ENCODE measurements at regions not wholly inside any gene's neighbourhood (a gene's known extent, or its start where the extent isn't known, plus 50 kb on each side); places are given as distances from the start of the nearest gene placed in this dataset.

GRCh38 chr12:93300611-93301021, 77.1 kb upstream of the NUDT4 start:
- FAIRE-seq: no peak
- Histone ChIP-seq H3K9me3 (ENCODE audit: insufficient read depth in 2 of 2, low read depth in 1 of 2, low read length in 1 of 2) (no peaks in the 10 kb centered on the region), H2BK15ac (ENCODE audit: low read length) (no peak overlapping the region), H2BK12ac (ENCODE audit: low read depth, low read length) (no peak overlapping the region), H3K9ac (replicated peaks in 1 of 4; ENCODE audit: extremely low read depth in 1 of 4, low read depth in 3 of 4, low read length in 3 of 4) (no peak overlapping the region), H3K79me2 (ENCODE audit: control insufficient read depth in 1 of 2, insufficient read depth in 2 of 2, low read length in 2 of 2) (no peaks in the 10 kb centered on the region), H2BK5ac (ENCODE audit: low read depth, low read length) (no peak overlapping the region), H2BK20ac (ENCODE audit: low read length) (no peak overlapping the region), H4K20me1 (replicated peaks in 1 of 2; ENCODE audit: control insufficient read depth in 1 of 2, insufficient read depth in 2 of 2, low read length in 2 of 2) (no peaks in the 10 kb centered on the region), H4K5ac (ENCODE audit: insufficient read length, low read depth, low read length) (no peak overlapping the region), H2AK5ac (ENCODE audit: low read depth, low read length) (no peak overlapping the region), H3K4me3 (ENCODE audit: extremely low read depth in 1 of 4, insufficient read depth in 2 of 4, low read depth in 3 of 4, low read length in 4 of 4) (no peak overlapping the region), H3K56ac (replicated peaks; ENCODE audit: insufficient read length, low read depth, low read length) (no peak overlapping the region), H3K23me2 (ENCODE audit: low read depth, low read length) (no peaks in the 10 kb centered on the region), H3K79me1 (ENCODE audit: low read depth, low read length) (no peaks in the 10 kb centered on the region), H2BK120ac (replicated peaks; ENCODE audit: low read depth, low read length) (no peak overlapping the region), H4K8ac (ENCODE audit: extremely low read depth, insufficient read depth, low read length) (no peak overlapping the region), H3K4me2 (ENCODE audit: insufficient read depth in 1 of 2, low read depth in 2 of 2, low read length in 2 of 2) (no peak overlapping the region), H2AFZ (ENCODE audit: low read length) (no peak overlapping the region), H3K18ac (ENCODE audit: extremely low read depth, low read length) (no peak overlapping the region), H3K36me3 (ENCODE audit: control insufficient read depth in 2 of 4, insufficient read depth in 4 of 4, low read length in 3 of 4) (no peaks in the 10 kb centered on the region), H4K91ac (replicated peaks; ENCODE audit: insufficient read length, low read length) (no peak overlapping the region), H3K27me3 (replicated peaks in 1 of 4; ENCODE audit: control insufficient read depth in 3 of 4, extremely low read depth in 1 of 4, insufficient read depth in 3 of 4, low read length in 3 of 4) (no peaks in the 10 kb centered on the region), H3K27ac (ENCODE audit: low read depth, low read length) (no peak overlapping the region), H3K4ac (replicated peaks; ENCODE audit: insufficient read length, low read depth, low read length) (no peak overlapping the region), H3K23ac (ENCODE audit: insufficient read length) (no peak overlapping the region), H3K14ac (ENCODE audit: insufficient read length) (no peak overlapping the region), H3K4me1 (replicated peaks in 1 of 4; ENCODE audit: control insufficient read depth in 3 of 4, insufficient read depth in 4 of 4, low read length in 3 of 4) (no peaks in the 10 kb centered on the region)
- DNase-seq (ENCODE audit: low read depth in 1 of 2, low spot score in 2 of 2): no peak
- ChIA-PET POLR2A (ENCODE audit: partially characterized antibody) (interaction anchor here (0.7 kb wide), 1 partner anchor 180 kb away, joined by 3 read pairs; no protein-coding TSS in a partner anchor), CTCF (ENCODE audit: partially characterized antibody) (interaction anchor here (0.9 to 1.1 kb wide), 2 partner anchors 9 to 16 kb away, joined by 3 to 5 read pairs; no protein-coding TSS in a partner anchor)
- 77% methylated on average over 2 of the region's 2 CpGs; no CpG with 5 or more reads in 1 of the 2 experiments for WGBS, 2 experiments (ENCODE audit: extremely low coverage in 1 of 2, insufficient coverage in 1 of 2, insufficient read length in 1 of 2, insufficient replicate concordance in 2 of 2, low coverage in 1 of 2, low lambda C conversion rate in 2 of 2, missing lambda C conversion rate in 1 of 2)
- TF ChIP-seq TCF12 (IDR thresholded peaks at IDR 0.05; ENCODE audit: low read depth, low read length) (no peak), EGR1 (IDR thresholded peaks at IDR 0.05; ENCODE audit: borderline replicate concordance, low read depth, low read length) (no peak), FOSL1 (IDR thresholded peaks at IDR 0.05; ENCODE audit: insufficient read depth, low read depth, low read length) (no peak), E2F6 (IDR thresholded peaks at IDR 0.05) (no peak), ATF3 (IDR thresholded peaks at IDR 0.05; ENCODE audit: insufficient read depth, low read depth, low read length) (no peak), TAF1 (IDR thresholded peaks at IDR 0.05; ENCODE audit: low read depth, low read length) (no peak)

Data from H1 (cell line).